ENCODE measurements at regions not wholly inside any gene's neighbourhood (a gene's known extent, or its start where the extent isn't known, plus 50 kb on each side); places are given as distances from the start of the nearest gene placed in this dataset.

- no peak for DNase-seq
Measured at GRCh38 chr13:69423844-69424243, 683.8 kb upstream of the ATXN8OS start.

- DNase-seq, result no peak
Measured at GRCh38 chr13:69418319-69418718, 689.3 kb upstream of the ATXN8OS start.

GRCh38 chr13:69410761-69411160 is 696.9 kb upstream of the ATXN8OS start:
- no peak for DNase-seq

GRCh38 chr13:69391756-69392155 is 715.9 kb upstream of the ATXN8OS start:
- DNase-seq, result no peak

- no peak for DNase-seq
Measured at GRCh38 chr13:69389899-69390298, 717.7 kb upstream of the ATXN8OS start.

GRCh38 chr13:69373747-69374425 is 733.7 kb upstream of the ATXN8OS start:
- no peak for DNase-seq

- no peak for DNase-seq
Measured at GRCh38 chr13:69363360-69363759, 744.3 kb upstream of the ATXN8OS start.

- no peak for DNase-seq
Measured at GRCh38 chr13:69331245-69331644, 776.4 kb upstream of the ATXN8OS start.

GRCh38 chr13:69324090-69324886 is 783.3 kb upstream of the ATXN8OS start:
- no peak for DNase-seq

- no peak for DNase-seq
Measured at GRCh38 chr13:69319656-69320055, 788.0 kb upstream of the ATXN8OS start.

- no peak for DNase-seq
Measured at GRCh38 chr13:69315039-69315438, 792.6 kb upstream of the ATXN8OS start.

- DNase-seq, result no peak
Measured at GRCh38 chr13:69306766-69307165, 800.9 kb upstream of the ATXN8OS start.

- DNase-seq, result no peak
Measured at GRCh38 chr13:69300131-69300530, 807.5 kb upstream of the ATXN8OS start.

- no peak for DNase-seq
Measured at GRCh38 chr13:69296130-69296529, 811.5 kb upstream of the ATXN8OS start.

GRCh38 chr13:69292789-69293425 is 814.7 kb upstream of the ATXN8OS start:
- no peak for DNase-seq

- DNase-seq, result no peak
Measured at GRCh38 chr13:69291292-69291906, 816.2 kb upstream of the ATXN8OS start.

- no peak for DNase-seq
Measured at GRCh38 chr13:69288026-69288425, 819.6 kb upstream of the ATXN8OS start.

GRCh38 chr13:69287050-69287698 is 820.5 kb upstream of the ATXN8OS start:
- no peak for DNase-seq

- DNase-seq, result no peak
Measured at GRCh38 chr13:69283837-69284236, 823.8 kb upstream of the ATXN8OS start.

GRCh38 chr13:69283301-69283700 is 824.3 kb upstream of the ATXN8OS start:
- no peak for DNase-seq

- DNase-seq, result no peak
Measured at GRCh38 chr13:69280399-69280798, 827.2 kb upstream of the ATXN8OS start.

- no peak for DNase-seq
Measured at GRCh38 chr13:69279213-69279612, 828.4 kb upstream of the ATXN8OS start.

GRCh38 chr13:69274231-69274630 is 833.4 kb upstream of the ATXN8OS start:
- DNase-seq, result no peak

All from C1 segment of cervical spinal cord (tissue), 14 donors.